GM12878 (cell line): ENCODE measurements at regions not wholly inside any gene's neighbourhood (a gene's known extent, or its start where the extent isn't known, plus 50 kb on each side); places are given as distances from the start of the nearest gene placed in this dataset.

Source experiments
- ATAC-seq: fragments of 200-7000 bp; cut with Tn5 transposase; 3 replicates; pipeline ENCODE4 v1.9.1; 2020; ENCODE audit warnings: mild to moderate bottlenecking, moderate library complexity
- BruUV-seq: library from RNA; stranded (reverse); fragments of 400-500 nt; replicated peaks from 2 replicates; lab custom pipeline; 2021; lab: Mats Ljungman, UMichigan
- CTCF ChIA-PET: fragments of 300-600 bp; sonication (Branson Sonifier 250); formaldehyde crosslinking; extraction: SDS; loops from one replicate; lab custom pipeline; 2021; ENCODE audit warnings: inconsistent platforms; lab: Yijun Ruan, JAX
- POLR2A ChIA-PET: fragments of 350-600 bp; formaldehyde crosslinking; extraction: SDS; loops from one replicate; lab custom pipeline; 2021; ENCODE audit warnings: inconsistent platforms; lab: Charles Lee
- RAD21 ChIA-PET: fragments of 300-600 bp; sonication (Branson Sonifier 250); formaldehyde crosslinking; loops from one replicate; lab custom pipeline; 2023; ENCODE audit warnings: antibody characterized with exemption; ENCODE audit not compliant: unreplicated experiment; lab: Charles Lee
- SMC1A ChIA-PET: fragments of 300-600 bp; sonication (Branson Sonifier 250); formaldehyde crosslinking; loops from one replicate; lab custom pipeline; 2023; ENCODE audit not compliant: unreplicated experiment, uncharacterized antibody; lab: Charles Lee
- DNase-seq: peaks from one replicate; pipeline ENCODE4 v3.0.0-alpha.2; 2011; ENCODE audit warnings: low read depth, low spot score
- FAIRE-seq: peaks from 3 replicates; lab custom pipeline; 2011; peaks lifted over from hg19 to GRCh38; lab: Jason Lieb, UNC
- H2AFZ ChIP-seq: 2 replicates; pipeline ENCODE4 v1.6.0; 2011; ENCODE audit warnings: low read depth, low read length, control low read depth; ENCODE audit not compliant: control insufficient read depth
- H3K27ac ChIP-seq: 2 replicates; pipeline ENCODE4 v1.5.1; 2011; ENCODE audit warnings: control low read depth; ENCODE audit not compliant: control insufficient read depth, insufficient read depth
- H3K27me3 ChIP-seq, 2 experiments: replicated peaks in 1 of 2; 2 replicates each; pipeline versions ENCODE4 v1.6.0 to v1.6.1; 2011; ENCODE audit warnings: low read length in 1 of 2; ENCODE audit not compliant: control insufficient read depth in 2 of 2, insufficient read depth in 2 of 2
- H3K36me3 ChIP-seq, 2 experiments: 2 replicates each; pipeline ENCODE4 v1.5.1; 2011; ENCODE audit warnings: low read length in 1 of 2; ENCODE audit not compliant: control insufficient read depth in 2 of 2, insufficient read depth in 2 of 2
- H3K4me1 ChIP-seq: 2 replicates; pipeline ENCODE4 v1.6.1; 2011; ENCODE audit warnings: mild to moderate bottlenecking, low read length, moderate library complexity, mixed read lengths; ENCODE audit not compliant: control insufficient read depth, insufficient read depth
- H3K4me2 ChIP-seq: 2 replicates; pipeline ENCODE4 v1.6.0; 2011; ENCODE audit warnings: control low read depth; ENCODE audit not compliant: control insufficient read depth, insufficient read depth
- H3K4me3 ChIP-seq: fragments of 200-600 bp; sonication (generic); 2 replicates; pipeline ENCODE4 v1.5.1; 2016
- H3K79me2 ChIP-seq: 2 replicates; pipeline ENCODE4 v1.6.0; 2011; ENCODE audit warnings: low read length; ENCODE audit not compliant: control insufficient read depth, insufficient read depth
- H3K9ac ChIP-seq: 2 replicates; pipeline ENCODE4 v1.8.0; 2011; ENCODE audit warnings: low read length, control low read depth, mixed read lengths; ENCODE audit not compliant: control insufficient read depth, insufficient read depth
- H3K9me3 ChIP-seq: replicated peaks from 3 replicates; pipeline ENCODE4 v1.5.1; 2011; ENCODE audit warnings: mild to moderate bottlenecking, low read length; ENCODE audit not compliant: control insufficient read depth, insufficient read depth
- H4K20me1 ChIP-seq: 2 replicates; pipeline ENCODE4 v1.6.0; 2011; ENCODE audit not compliant: control insufficient read depth, insufficient read depth
- ATF3 ChIP-seq: IDR thresholded peaks from 2 replicates; pipeline ENCODE4 v1.6.1; 2011; ENCODE audit warnings: low read depth, mild to moderate bottlenecking, low read length, moderate library complexity, borderline replicate concordance; ENCODE audit errors: extremely low read depth
- RFX5 ChIP-seq: IDR thresholded peaks from 2 replicates; pipeline ENCODE4 v1.6.1; 2011; ENCODE audit warnings: low read depth, low read length, improper control_type of control experiment
- SIN3A ChIP-seq: IDR thresholded peaks from 2 replicates; pipeline ENCODE4 v1.6.1; 2012; ENCODE audit warnings: low read depth, low read length, improper control_type of control experiment
- SKIL ChIP-seq: fragments of 450-650 bp; IDR thresholded peaks from 2 replicates; pipeline ENCODE4 v1.6.1; 2017; ENCODE audit warnings: mild to moderate bottlenecking, low read depth, inconsistent platforms; ENCODE audit not compliant: poor library complexity, severe bottlenecking
- SP1 ChIP-seq: IDR thresholded peaks from one replicate; pipeline ENCODE4 v1.6.1; 2011; ENCODE audit warnings: low read depth, low read length
- SRF ChIP-seq, 2 experiments: IDR thresholded peaks; 2 replicates each; pipeline ENCODE4 v1.6.1; 2011; ENCODE audit warnings: low read depth in 2 of 2, low read length in 2 of 2, mild to moderate bottlenecking in 1 of 2, moderate library complexity in 1 of 2
- TBL1XR1 ChIP-seq: IDR thresholded peaks from 2 replicates; pipeline ENCODE4 v1.6.1; 2012; ENCODE audit warnings: low read depth, low read length, improper control_type of control experiment
- USF1 ChIP-seq: IDR thresholded peaks from 2 replicates; pipeline ENCODE4 v1.6.1; 2011; ENCODE audit warnings: borderline replicate concordance, low read depth, mild to moderate bottlenecking, moderate library complexity, mixed read lengths, low read length; ENCODE audit not compliant: insufficient read depth; ENCODE audit errors: extremely low read length
- ZNF274 ChIP-seq: IDR thresholded peaks from one replicate; pipeline ENCODE4 v1.8.0; 2011; ENCODE audit not compliant: insufficient read length, insufficient read depth
- ZZZ3 ChIP-seq: IDR thresholded peaks from 2 replicates; pipeline ENCODE4 v1.6.1; 2011; ENCODE audit warnings: low read depth; ENCODE audit not compliant: control insufficient read depth, insufficient read length
- WGBS: methylation state at CpG from one replicate; pipeline ENCODE4 v1.1.6; 2016; ENCODE audit warnings: low lambda C conversion rate; ENCODE audit not compliant: insufficient replicate concordance, insufficient coverage; ENCODE audit errors: missing lambda C conversion rate; 5-methylcytosine and 5-hydroxymethylcytosine counted together
- in situ Hi-C: fragments of 300-500 bp; cut with MboI; formaldehyde crosslinking; loops from 9 replicates; pipeline ENCODE4 v1.14.3; 2018; ENCODE audit warnings: mixed read lengths
- intact Hi-C: fragments of 100-400 bp; cut with micrococcal nuclease; formaldehyde crosslinking; loops from one replicate; pipeline ENCODE4 v1.14.2; 2022; ENCODE audit not compliant: unreplicated experiment

DNA sequence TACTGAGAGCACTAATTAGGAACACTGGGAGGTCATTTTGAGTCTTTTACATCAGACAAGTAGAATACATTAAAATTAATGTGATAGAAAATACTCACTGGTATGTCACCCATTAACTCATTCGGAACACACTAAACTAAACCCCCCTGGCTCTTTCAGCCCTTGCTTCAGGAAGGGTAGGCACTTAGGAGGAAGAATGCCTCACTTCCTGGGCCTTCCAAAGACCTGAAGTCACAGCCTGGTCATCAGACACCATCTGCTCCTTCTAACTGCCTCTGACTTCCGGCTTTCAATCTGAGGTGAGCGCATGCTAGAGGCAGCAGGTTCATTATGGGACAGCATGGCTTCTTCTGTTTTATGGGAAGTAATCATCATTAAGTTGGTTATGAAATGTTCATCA, 451.4 kb downstream of the PID1 start:
- FAIRE-seq (no peak), ATAC-seq (no peak), DNase-seq (no peak)
- Histone ChIP-seq H3K4me3 (no peak overlapping the region), H3K27me3 (no peaks in the 10 kb centered on the region), H4K20me1 (no peaks in the 10 kb centered on the region), H3K4me2 (no peak overlapping the region), H3K4me1 (no peaks in the 10 kb centered on the region), H2AFZ (no peak overlapping the region), H3K9ac (no peak overlapping the region), H3K79me2 (no peaks in the 10 kb centered on the region), H3K36me3 (no peaks in the 10 kb centered on the region), H3K9me3 (no peaks in the 10 kb centered on the region), H3K27ac (no peak overlapping the region)
- intact Hi-C loops = no loop called here
- TF ChIP-seq TBL1XR1 = no peak
- no peak for TF ChIP-seq SP1
- TF ChIP-seq ZZZ3 = no peak
- no peak for TF ChIP-seq SIN3A
- no peak for TF ChIP-seq ZNF274
- TF ChIP-seq SRF (IDR thresholded peaks at IDR 0.05; ENCODE audit: low read depth in 2 of 2, low read length in 2 of 2) = no peak
- no peak for TF ChIP-seq ATF3
- no peak for TF ChIP-seq USF1
- no peak for TF ChIP-seq SKIL
- no peak for TF ChIP-seq RFX5
- ChIA-PET POLR2A (no interaction called here), SMC1A (no interaction called here), RAD21 (no interaction called here), CTCF (no interaction called here)
- BruUV-seq = no TSS peak
- WGBS = 57% methylated on average over 3 of the region's 3 CpGs
- in situ Hi-C loops = no loop called here
